ENCODE measurements at regions not wholly inside any gene's neighbourhood (a gene's known extent, or its start where the extent isn't known, plus 50 kb on each side); places are given as distances from the start of the nearest gene placed in this dataset.

GRCh38 chr12:105814283-105814682, 324.5 kb downstream of the NUAK1 start:
- DNase-seq = peak; percentile 95

GRCh38 chr12:105819549-105819948, 319.2 kb downstream of the NUAK1 start:
- no peak for DNase-seq

GRCh38 chr12:105820429-105821125, 318.2 kb downstream of the NUAK1 start:
- peak; percentile 49 for DNase-seq

- no peak for DNase-seq
Observed at GRCh38 chr12:105822131-105823105, 316.3 kb downstream of the NUAK1 start.

GRCh38 chr12:105823810-105824209, 314.9 kb downstream of the NUAK1 start:
- DNase-seq = no peak

- no peak for DNase-seq
Observed at GRCh38 chr12:105825141-105825540, 313.6 kb downstream of the NUAK1 start.

- no peak for DNase-seq
Observed at GRCh38 chr12:105831372-105831771, 307.4 kb downstream of the NUAK1 start.

- no peak for DNase-seq
Observed at GRCh38 chr12:105832021-105832420, 306.7 kb downstream of the NUAK1 start.

GRCh38 chr12:105832806-105833205, 305.9 kb downstream of the NUAK1 start:
- no peak for DNase-seq

- no peak for DNase-seq
Observed at GRCh38 chr12:105834496-105834895, 304.3 kb downstream of the NUAK1 start.

GRCh38 chr12:105835580-105836241, 303.0 kb downstream of the NUAK1 start:
- DNase-seq = no peak

- no peak for DNase-seq
Observed at GRCh38 chr12:105836242-105836622, 302.5 kb downstream of the NUAK1 start.

- DNase-seq = no peak
Observed at GRCh38 chr12:105839629-105840127, 299.1 kb downstream of the NUAK1 start.

GRCh38 chr12:105840384-105840783, 298.4 kb downstream of the NUAK1 start:
- DNase-seq = no peak

- DNase-seq = no peak
Observed at GRCh38 chr12:105841840-105842239, 296.9 kb downstream of the NUAK1 start.

- no peak for DNase-seq
Observed at GRCh38 chr12:105843561-105843960, 295.2 kb downstream of the NUAK1 start.

GRCh38 chr12:105843986-105844760, 294.6 kb downstream of the NUAK1 start:
- no peak for DNase-seq

- DNase-seq = no peak
Observed at GRCh38 chr12:105846331-105846730, 292.4 kb downstream of the NUAK1 start.

- DNase-seq = no peak
Observed at GRCh38 chr12:105847068-105847467, 291.7 kb downstream of the NUAK1 start.

- no peak for DNase-seq
Observed at GRCh38 chr12:105848286-105848685, 290.5 kb downstream of the NUAK1 start.

- DNase-seq = no peak
Observed at GRCh38 chr12:105850103-105850968, 288.4 kb downstream of the NUAK1 start.
